CD8-positive, alpha-beta memory T cell (primary cell): ENCODE measurements at regions not wholly inside any gene's neighbourhood (a gene's known extent, or its start where the extent isn't known, plus 50 kb on each side); places are given as distances from the start of the nearest gene placed in this dataset.

Experiments
- CTCF ChIA-PET: fragments of 350-600 bp; sonication (Branson Sonifier 250); formaldehyde crosslinking; loops from one replicate; lab custom pipeline; 2021; ENCODE audit warnings: antibody characterized with exemption; lab: Charles Lee
- POLR2A ChIA-PET: fragments of 350-600 bp; sonication (Branson Sonifier 250); formaldehyde crosslinking; loops from one replicate; lab custom pipeline; 2021; ENCODE audit warnings: antibody characterized with exemption; lab: Charles Lee
- DNase-seq, 5 donors: peaks; one replicate each; pipeline versions ENCODE4 v3.0.0 to v3.0.0-alpha.2; 2020 to 2022; ENCODE audit warnings: mixed read lengths in 1 of 5
- H3K27ac ChIP-seq: one replicate; pipeline ENCODE4 v1.7.0; 2013; ENCODE audit warnings: low read depth, mild to moderate bottlenecking, low read length, moderate library complexity
- H3K27me3 ChIP-seq: 2 replicates; pipeline ENCODE4 v1.7.0; 2013; ENCODE audit warnings: low read length, mild to moderate bottlenecking; ENCODE audit not compliant: insufficient read depth, poor library complexity, severe bottlenecking
- H3K36me3 ChIP-seq: 2 replicates; pipeline ENCODE4 v1.7.0; 2013; ENCODE audit warnings: mild to moderate bottlenecking, low read length, moderate library complexity; ENCODE audit not compliant: insufficient read depth
- H3K4me1 ChIP-seq: 2 replicates; pipeline ENCODE4 v1.7.0; 2013; ENCODE audit warnings: mild to moderate bottlenecking, low read length, moderate library complexity; ENCODE audit not compliant: insufficient read depth
- H3K4me3 ChIP-seq: 2 replicates; pipeline ENCODE4 v1.7.0; 2013; ENCODE audit warnings: mild to moderate bottlenecking, low read length
- H3K9me3 ChIP-seq: 2 replicates; pipeline ENCODE4 v1.7.0; 2013; ENCODE audit warnings: mild to moderate bottlenecking, low read length
- H3K27ac Mint-ChIP-seq, 8 donors: one replicate each; pipeline ENCODE4 v1.8.0; 2020 to 2021; ENCODE audit warnings: mixed read lengths in 8 of 8, mild to moderate bottlenecking in 6 of 8, inconsistent platforms in 3 of 8, moderate library complexity in 3 of 8
- H3K27me3 Mint-ChIP-seq, 2 donors: one replicate each; pipeline ENCODE4 v1.8.0; 2020 to 2021; ENCODE audit warnings: mixed read lengths in 2 of 2, mild to moderate bottlenecking in 1 of 2, moderate library complexity in 1 of 2
- H3K36me3 Mint-ChIP-seq, 3 donors: one replicate each; pipeline ENCODE4 v1.8.0; 2020 to 2021; ENCODE audit warnings: mixed read lengths in 3 of 3, inconsistent platforms in 1 of 3, mild to moderate bottlenecking in 1 of 3
- H3K4me1 Mint-ChIP-seq, 3 donors: one replicate each; pipeline ENCODE4 v1.8.0; 2020 to 2021; ENCODE audit warnings: mixed read lengths in 3 of 3, inconsistent platforms in 1 of 3, mild to moderate bottlenecking in 1 of 3
- H3K4me3 Mint-ChIP-seq, 7 donors: one replicate each; pipeline ENCODE4 v1.8.0; 2020 to 2021; ENCODE audit warnings: mixed read lengths in 7 of 7, mild to moderate bottlenecking in 6 of 7, moderate library complexity in 4 of 7, inconsistent platforms in 2 of 7
- H3K9me3 Mint-ChIP-seq, 5 donors: one replicate each; pipeline ENCODE4 v1.8.0; 2020 to 2022; ENCODE audit warnings: mixed read lengths in 5 of 5, mild to moderate bottlenecking in 3 of 5, moderate library complexity in 2 of 5, inconsistent platforms in 1 of 5

GRCh38 chr2:146890491-146890890, 954.3 kb upstream of the ACVR2A start:
- H3K27ac Mint-ChIP-seq, result no peak overlapping the region
- peaks cover 0 to 3% (median 0%) of the 10 kb centered on the region in 5 donors for H3K9me3 Mint-ChIP-seq
- H3K4me3 ChIP-seq, result no peak overlapping the region

DNA sequence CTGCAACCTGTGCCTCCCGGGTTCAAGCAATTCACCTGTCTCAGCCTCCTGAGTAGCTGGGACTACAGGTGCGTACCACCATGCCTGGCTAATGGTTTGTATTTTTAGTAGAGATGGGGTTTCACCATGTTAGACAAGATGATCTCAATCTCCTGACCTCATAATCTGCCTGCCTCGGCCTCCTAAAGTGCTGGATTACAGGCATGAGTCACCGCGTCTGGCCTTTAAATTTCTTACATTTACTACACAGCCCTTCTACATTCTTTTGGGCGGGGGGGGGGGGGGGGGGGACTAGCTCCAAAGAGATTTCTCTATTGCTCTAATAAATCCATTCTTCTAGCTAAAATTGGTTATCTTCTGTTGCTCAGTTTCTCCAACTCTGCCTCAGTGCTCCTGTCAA, 964.9 kb upstream of the ACVR2A start:
- Histone ChIP-seq H3K36me3 (no peaks in the 10 kb centered on the region), H3K9me3 (no peaks in the 10 kb centered on the region), H3K4me3 (no peak overlapping the region), H3K4me1 (no peaks in the 10 kb centered on the region), H3K27ac (no peak overlapping the region), H3K27me3 (no peaks in the 10 kb centered on the region)
- Mint-ChIP-seq H3K27ac (no peak overlapping the region), H3K36me3 (peaks cover 0 to 2% (median 0%) of the 10 kb centered on the region in 3 donors), H3K4me1 (no peaks in the 10 kb centered on the region), H3K4me3 (no peak overlapping the region), H3K27me3 (no peaks in the 10 kb centered on the region), H3K9me3 (peaks cover 0 to 4% (median 2%) of the 10 kb centered on the region in 5 donors)
- CTCF ChIA-PET, result no interaction called here
- POLR2A ChIA-PET, result no interaction called here
- DNase-seq, result no peak

More at GRCh38 chr2:146890491-146890890, 954.3 kb upstream of the ACVR2A start:
- ChIA-PET CTCF (no interaction called here), POLR2A (no interaction called here)
- no peak for DNase-seq
- Mint-ChIP-seq H3K27me3 (no peaks in the 10 kb centered on the region), H3K4me3 (no peak overlapping the region), H3K4me1 (no peaks in the 10 kb centered on the region), H3K36me3 (no peaks in the 10 kb centered on the region)
- H3K36me3 ChIP-seq, result no peaks in the 10 kb centered on the region
- no peak overlapping the region for H3K27ac ChIP-seq
- H3K4me1 ChIP-seq, result no peaks in the 10 kb centered on the region
- no peaks in the 10 kb centered on the region for H3K27me3 ChIP-seq
- H3K9me3 ChIP-seq, result no peaks in the 10 kb centered on the region

DNA sequence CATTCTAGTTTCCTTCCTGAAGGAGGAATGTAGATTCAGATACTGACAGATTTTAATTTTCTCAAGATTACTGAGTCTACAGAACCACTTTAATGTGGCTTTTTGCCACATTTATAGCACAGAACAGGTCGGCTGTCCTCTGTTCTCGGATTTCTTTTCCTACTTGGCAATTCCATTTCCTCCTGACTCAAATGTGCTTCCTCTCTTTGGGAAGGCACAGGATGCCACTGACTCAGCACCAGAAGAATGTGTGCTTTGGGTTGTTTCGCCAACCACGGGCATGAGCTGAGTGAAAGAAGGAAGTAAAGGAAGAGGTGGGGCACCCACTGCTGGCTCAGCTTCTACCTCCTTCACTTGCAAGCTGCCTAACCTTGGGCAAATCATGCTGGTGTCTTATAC, 970.6 kb upstream of the ACVR2A start:
- no peaks in the 10 kb centered on the region for H3K4me1 ChIP-seq
- Mint-ChIP-seq H3K4me1 (no peaks in the 10 kb centered on the region), H3K4me3 (no peak overlapping the region), H3K9me3 (peaks cover 0 to 6% (median 0%) of the 10 kb centered on the region in 5 donors), H3K27me3 (no peaks in the 10 kb centered on the region), H3K36me3 (no peaks in the 10 kb centered on the region), H3K27ac (no peak overlapping the region)
- H3K4me3 ChIP-seq, result no peak overlapping the region
- DNase-seq, result no peak
- H3K27me3 ChIP-seq, result no peaks in the 10 kb centered on the region
- H3K36me3 ChIP-seq, result no peaks in the 10 kb centered on the region
- no peak overlapping the region for H3K27ac ChIP-seq
- ChIA-PET CTCF (no interaction called here), POLR2A (no interaction called here)
- H3K9me3 ChIP-seq, result no peaks in the 10 kb centered on the region

DNA sequence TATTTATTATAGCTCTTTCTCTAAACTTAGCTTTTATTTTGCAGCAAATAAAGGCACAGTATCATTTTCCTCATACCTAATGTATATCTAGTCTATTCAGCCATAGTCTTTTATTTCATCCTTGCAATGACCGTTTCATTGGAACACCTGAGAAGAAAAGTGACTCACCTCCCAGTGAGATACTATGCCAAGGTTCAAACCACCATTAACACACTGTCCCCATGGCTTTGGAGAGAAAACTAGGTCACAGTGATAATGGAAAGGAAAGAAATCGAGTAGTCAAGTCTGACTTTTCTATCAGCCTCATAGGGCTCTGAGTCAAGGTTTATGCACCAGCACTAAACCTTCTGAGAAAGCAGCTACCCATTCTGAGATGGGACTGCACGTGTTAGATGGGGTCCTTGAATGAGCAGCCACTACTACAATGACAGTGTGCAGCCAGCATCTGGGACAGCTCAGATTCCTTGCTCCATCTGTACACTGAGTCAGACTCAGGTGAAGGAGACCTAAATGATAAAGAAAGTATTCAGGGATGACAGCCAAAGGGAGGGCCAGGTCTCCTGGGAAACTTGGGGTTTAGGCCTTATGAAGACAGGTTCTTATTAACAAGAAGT, 971.1 kb upstream of the ACVR2A start:
- peaks cover 0 to 6% (median 0%) of the 10 kb centered on the region in 5 donors for H3K9me3 Mint-ChIP-seq
- no peaks in the 10 kb centered on the region for H3K4me1 Mint-ChIP-seq
- no peaks in the 10 kb centered on the region for H3K27me3 Mint-ChIP-seq
- ChIA-PET POLR2A (no interaction called here), CTCF (no interaction called here)
- Histone ChIP-seq H3K4me3 (no peak overlapping the region), H3K27me3 (no peaks in the 10 kb centered on the region), H3K4me1 (no peaks in the 10 kb centered on the region), H3K36me3 (no peaks in the 10 kb centered on the region), H3K27ac (no peak overlapping the region), H3K9me3 (no peaks in the 10 kb centered on the region)
- no peak overlapping the region for H3K27ac Mint-ChIP-seq
- no peak overlapping the region for H3K4me3 Mint-ChIP-seq
- no peaks in the 10 kb centered on the region for H3K36me3 Mint-ChIP-seq
- no peak for DNase-seq

DNA sequence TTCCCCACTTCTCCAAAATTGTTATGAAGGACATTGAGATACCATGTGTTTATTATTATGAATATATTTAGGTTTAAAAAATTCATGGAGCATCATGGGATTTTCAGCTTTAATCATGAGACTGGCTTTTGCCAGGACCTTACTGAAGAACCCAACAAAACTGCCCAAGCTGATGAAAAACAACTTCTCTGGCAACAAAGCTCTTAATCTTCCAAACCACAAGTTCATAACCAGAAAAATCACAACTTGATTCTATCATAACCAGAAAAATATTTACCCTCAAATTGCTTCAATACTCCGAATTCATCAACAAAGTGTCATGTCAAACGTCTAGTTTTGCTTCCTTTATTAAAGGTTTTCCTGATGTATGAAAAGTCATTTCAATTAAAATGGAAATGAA, 971.8 kb upstream of the ACVR2A start:
- H3K36me3 Mint-ChIP-seq, result no peaks in the 10 kb centered on the region
- Histone ChIP-seq H3K4me3 (no peak overlapping the region), H3K27ac (no peak overlapping the region), H3K27me3 (no peaks in the 10 kb centered on the region), H3K4me1 (no peaks in the 10 kb centered on the region), H3K36me3 (no peaks in the 10 kb centered on the region), H3K9me3 (no peaks in the 10 kb centered on the region)
- POLR2A ChIA-PET, result no interaction called here
- H3K27ac Mint-ChIP-seq, result no peak overlapping the region
- no peak overlapping the region for H3K4me3 Mint-ChIP-seq
- no peaks in the 10 kb centered on the region for H3K27me3 Mint-ChIP-seq
- DNase-seq, result no peak
- no peaks in the 10 kb centered on the region for H3K4me1 Mint-ChIP-seq
- CTCF ChIA-PET, result no interaction called here
- H3K9me3 Mint-ChIP-seq, result peaks cover 0 to 6% (median 0%) of the 10 kb centered on the region in 5 donors

- Histone ChIP-seq H3K9me3 (no peaks in the 10 kb centered on the region), H3K36me3 (no peaks in the 10 kb centered on the region), H3K27ac (no peak overlapping the region), H3K4me3 (no peak overlapping the region), H3K4me1 (no peaks in the 10 kb centered on the region), H3K27me3 (no peaks in the 10 kb centered on the region)
- DNase-seq, result no peak
- CTCF ChIA-PET, result no interaction called here
- Mint-ChIP-seq H3K4me3 (no peak overlapping the region), H3K36me3 (no peaks in the 10 kb centered on the region), H3K4me1 (no peaks in the 10 kb centered on the region), H3K27ac (no peak overlapping the region), H3K9me3 (peaks cover 0 to 12% (median 3%) of the 10 kb centered on the region in 5 donors), H3K27me3 (no peaks in the 10 kb centered on the region)
- POLR2A ChIA-PET, result no interaction called here
Observed at GRCh38 chr2:146870691-146871090, 974.1 kb upstream of the ACVR2A start.

DNA sequence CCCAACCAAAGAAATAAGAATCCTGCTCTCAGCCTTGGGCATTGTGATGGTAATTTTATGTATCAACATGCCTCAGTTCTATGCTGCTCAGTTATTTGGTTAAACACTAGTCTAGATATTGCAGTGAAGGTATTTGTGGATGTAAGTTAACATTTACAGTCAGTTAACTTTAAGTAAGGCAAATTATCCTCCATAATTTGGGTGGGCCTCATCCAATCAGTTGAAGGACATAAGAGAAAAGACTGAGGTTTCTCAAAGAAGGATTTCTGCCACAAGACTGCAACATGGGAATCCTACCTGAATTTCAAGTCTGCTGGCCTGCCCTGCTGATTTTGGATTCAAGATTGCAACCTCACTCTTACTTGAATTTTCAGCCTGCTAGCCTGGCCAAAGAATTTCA, 975.5 kb upstream of the ACVR2A start:
- no peaks in the 10 kb centered on the region for H3K36me3 ChIP-seq
- Mint-ChIP-seq H3K36me3 (no peaks in the 10 kb centered on the region), H3K4me3 (no peak overlapping the region), H3K9me3 (peaks cover 0 to 18% (median 4%) of the 10 kb centered on the region in 5 donors), H3K27ac (no peak overlapping the region), H3K4me1 (no peaks in the 10 kb centered on the region), H3K27me3 (no peaks in the 10 kb centered on the region)
- DNase-seq, result no peak
- H3K27me3 ChIP-seq, result no peaks in the 10 kb centered on the region
- H3K9me3 ChIP-seq, result no peaks in the 10 kb centered on the region
- H3K27ac ChIP-seq, result no peak overlapping the region
- H3K4me1 ChIP-seq, result no peaks in the 10 kb centered on the region
- CTCF ChIA-PET, result no interaction called here
- POLR2A ChIA-PET, result no interaction called here
- no peak overlapping the region for H3K4me3 ChIP-seq

DNA sequence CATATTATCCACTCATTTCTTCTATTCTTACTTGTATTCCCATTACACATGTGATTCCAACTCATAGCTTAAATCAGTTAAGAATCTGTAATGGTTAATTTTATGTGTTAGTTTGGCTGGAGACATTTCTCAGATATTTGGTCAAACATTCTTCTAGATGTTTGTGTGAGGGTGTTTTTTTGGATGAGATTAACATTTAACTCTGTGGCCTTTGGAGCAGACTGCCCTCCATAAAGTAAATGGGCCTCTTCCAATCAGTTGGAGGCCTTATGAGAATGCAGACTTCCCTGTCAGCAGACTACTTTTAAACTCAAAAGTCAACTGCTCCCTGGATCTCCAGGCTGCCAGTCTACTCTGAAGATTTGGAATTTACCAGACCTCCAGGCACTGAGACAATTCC, 976.8 kb upstream of the ACVR2A start:
- ChIA-PET POLR2A (no interaction called here), CTCF (no interaction called here)
- Histone ChIP-seq H3K36me3 (no peaks in the 10 kb centered on the region), H3K27me3 (no peaks in the 10 kb centered on the region), H3K4me1 (no peaks in the 10 kb centered on the region), H3K9me3 (peaks cover 3% of the 10 kb centered on the region), H3K27ac (no peak overlapping the region), H3K4me3 (no peak overlapping the region)
- no peak for DNase-seq
- Mint-ChIP-seq H3K4me3 (no peak overlapping the region), H3K36me3 (no peaks in the 10 kb centered on the region), H3K9me3 (peaks cover 0 to 24% (median 4%) of the 10 kb centered on the region in 5 donors), H3K4me1 (no peaks in the 10 kb centered on the region), H3K27me3 (no peaks in the 10 kb centered on the region), H3K27ac (no peak overlapping the region)
